Gastrocnemius medialis (tissue), 4 donors: ENCODE measurements at regions not wholly inside any gene's neighbourhood (a gene's known extent, or its start where the extent isn't known, plus 50 kb on each side); places are given as distances from the start of the nearest gene placed in this dataset.

ENCODE experiments used
- ATAC-seq, 2 donors: fragments of 150-250 bp; one replicate each; pipeline ENCODE4 v1.9.1; 2016
- DNase-seq, 2 donors: peaks; one replicate each; pipeline ENCODE4 v3.0.0-alpha.2; 2019
- H3K27ac ChIP-seq, 4 donors: fragments of 200-600 bp; sonication (generic); 1 replicate in 1 of 4; 2 replicates in 3 of 4; pipeline ENCODE4 v1.5.1; 2016 to 2018; ENCODE audit warnings: mild to moderate bottlenecking in 2 of 4, moderate library complexity in 1 of 4
- H3K27me3 ChIP-seq, 3 donors: fragments of 200-600 bp; sonication (generic) in 2 of 3; 1 replicate in 1 of 3; 2 replicates in 2 of 3; pipeline versions ENCODE4 v1.5.1 to v1.6.0; 2016 to 2019; ENCODE audit warnings: mild to moderate bottlenecking in 1 of 3, moderate library complexity in 1 of 3
- H3K36me3 ChIP-seq, 2 donors: fragments of 200-600 bp; sonication (generic) in 1 of 2; one replicate each; pipeline ENCODE4 v1.5.1; 2017 to 2018
- H3K4me1 ChIP-seq, 2 donors: fragments of 200-600 bp; sonication (generic) in 1 of 2; one replicate each; pipeline ENCODE4 v1.5.1; 2016 to 2017; ENCODE audit warnings: mild to moderate bottlenecking in 2 of 2
- H3K4me3 ChIP-seq, 4 donors: fragments of 200-600 bp; sonication (generic) in 3 of 4; 1 replicate in 1 of 4; 2 replicates in 3 of 4; pipeline ENCODE4 v1.5.1; 2016 to 2019; ENCODE audit warnings: mild to moderate bottlenecking in 2 of 4
- H3K9me3 ChIP-seq, 3 donors: fragments of 200-600 bp; sonication (generic) in 2 of 3; 1 replicate in 1 of 3; 2 replicates in 2 of 3; pipeline ENCODE4 v1.5.1; 2016 to 2019
- POLR2A ChIP-seq, 2 donors: fragments of 450-650 bp; IDR thresholded peaks; one replicate each; pipeline ENCODE4 v1.6.1; 2017; ENCODE audit warnings: antibody characterized with exemption in 2 of 2, mild to moderate bottlenecking in 2 of 2, moderate library complexity in 2 of 2
- in situ Hi-C, 4 donors: fragments of 200-750 bp; cut with MboI; loops; one replicate each; pipeline versions ENCODE4 v1.15.0 to v1.8.0; 2017; ENCODE audit warnings: low sequenced_read_pairs in 4 of 4
- intact Hi-C: fragments of 100-400 bp; cut with DNase I; formaldehyde crosslinking; loops from one replicate; pipeline ENCODE4 v1.15.1; 2023; ENCODE audit warnings: low total_unique reads
- TF ChIP-seq, protein P1 (sequence below), 5 experiments: fragments of 450-650 bp in 3 of 5; fragments of 200-600 bp in 2 of 5; sonication (generic) in 2 of 5; IDR thresholded peaks in 4 of 5; conservative IDR thresholded peaks in 1 of 5; 1 replicate in 4 of 5; 2 replicates in 1 of 5; pipeline ENCODE4 v1.5.1; 2016 to 2019; ENCODE audit warnings: antibody characterized with exemption in 5 of 5, mild to moderate bottlenecking in 3 of 5, moderate library complexity in 3 of 5

GRCh38 chr10:61188691-61189090, 244.7 kb upstream of the RHOBTB1 start:
- intact Hi-C loops: no loop called here
- peaks cover 0 to 5% of the 10 kb centered on the region in 2 donors for H3K4me1 ChIP-seq
- in situ Hi-C loops: no loop called here
- H3K27ac ChIP-seq: no peak overlapping the region
- H3K27me3 ChIP-seq: no peaks in the 10 kb centered on the region
- no peak for TF ChIP-seq POLR2A (IDR thresholded peaks at IDR 0.05)
- TF ChIP-seq, protein P1, sequence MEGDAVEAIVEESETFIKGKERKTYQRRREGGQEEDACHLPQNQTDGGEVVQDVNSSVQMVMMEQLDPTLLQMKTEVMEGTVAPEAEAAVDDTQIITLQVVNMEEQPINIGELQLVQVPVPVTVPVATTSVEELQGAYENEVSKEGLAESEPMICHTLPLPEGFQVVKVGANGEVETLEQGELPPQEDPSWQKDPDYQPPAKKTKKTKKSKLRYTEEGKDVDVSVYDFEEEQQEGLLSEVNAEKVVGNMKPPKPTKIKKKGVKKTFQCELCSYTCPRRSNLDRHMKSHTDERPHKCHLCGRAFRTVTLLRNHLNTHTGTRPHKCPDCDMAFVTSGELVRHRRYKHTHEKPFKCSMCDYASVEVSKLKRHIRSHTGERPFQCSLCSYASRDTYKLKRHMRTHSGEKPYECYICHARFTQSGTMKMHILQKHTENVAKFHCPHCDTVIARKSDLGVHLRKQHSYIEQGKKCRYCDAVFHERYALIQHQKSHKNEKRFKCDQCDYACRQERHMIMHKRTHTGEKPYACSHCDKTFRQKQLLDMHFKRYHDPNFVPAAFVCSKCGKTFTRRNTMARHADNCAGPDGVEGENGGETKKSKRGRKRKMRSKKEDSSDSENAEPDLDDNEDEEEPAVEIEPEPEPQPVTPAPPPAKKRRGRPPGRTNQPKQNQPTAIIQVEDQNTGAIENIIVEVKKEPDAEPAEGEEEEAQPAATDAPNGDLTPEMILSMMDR (IDR thresholded peaks at IDR 0.05 in 4 of 5, conservative IDR thresholded peaks at IDR 0.05 in 1 of 5): no peak
- DNase-seq (no peak), ATAC-seq (no peak)
- H3K9me3 ChIP-seq: no peaks in the 10 kb centered on the region
- no peaks in the 10 kb centered on the region for H3K36me3 ChIP-seq
- H3K4me3 ChIP-seq: no peak overlapping the region

DNA sequence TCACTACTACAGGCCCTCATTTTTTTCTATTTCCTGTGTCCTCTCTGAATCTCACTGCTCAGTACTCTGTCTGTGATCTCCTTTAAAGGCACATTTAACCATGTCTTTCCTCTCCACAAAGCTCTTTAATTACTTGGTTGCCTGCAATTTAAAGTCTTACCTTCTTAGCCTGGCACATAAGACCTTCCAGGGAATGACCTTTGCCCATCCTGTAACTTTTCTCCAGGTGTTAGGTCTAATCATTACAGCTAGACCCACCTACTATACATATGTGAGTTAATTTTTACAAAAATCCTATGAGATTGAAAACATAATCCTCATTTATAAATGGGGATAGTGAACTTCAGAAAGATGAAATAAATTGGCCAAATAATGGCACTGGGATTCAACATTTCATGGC, 244.1 kb upstream of the RHOBTB1 start:
- TF ChIP-seq, protein P1 (IDR thresholded peaks at IDR 0.05 in 4 of 5, conservative IDR thresholded peaks at IDR 0.05 in 1 of 5): no peak
- TF ChIP-seq POLR2A (IDR thresholded peaks at IDR 0.05): no peak
- in situ Hi-C loops (no loop called here), intact Hi-C loops (no loop called here)
- H3K9me3 ChIP-seq: no peaks in the 10 kb centered on the region
- no peak for ATAC-seq
- no peak for DNase-seq
- H3K27me3 ChIP-seq: no peaks in the 10 kb centered on the region
- H3K4me3 ChIP-seq: no peak overlapping the region
- no peaks in the 10 kb centered on the region for H3K36me3 ChIP-seq
- H3K27ac ChIP-seq: no peak overlapping the region
- peaks cover 0 to 5% of the 10 kb centered on the region in 2 donors for H3K4me1 ChIP-seq

- Histone ChIP-seq H3K4me3 (no peak overlapping the region), H3K27ac (no peak overlapping the region), H3K9me3 (no peaks in the 10 kb centered on the region), H3K4me1 (peaks cover 0 to 5% of the 10 kb centered on the region in 2 donors), H3K36me3 (no peaks in the 10 kb centered on the region), H3K27me3 (no peaks in the 10 kb centered on the region)
- intact Hi-C loops (no loop called here), in situ Hi-C loops (no loop called here)
- DNase-seq: no peak
- TF ChIP-seq, protein P1 (IDR thresholded peaks at IDR 0.05 in 4 of 5, conservative IDR thresholded peaks at IDR 0.05 in 1 of 5): no peak
- TF ChIP-seq POLR2A (IDR thresholded peaks at IDR 0.05): no peak
- no peak for ATAC-seq
These were observed 243.6 kb upstream of the RHOBTB1 start for GRCh38 chr10:61187601-61188000.

GRCh38 chr10:61186408-61186807, 242.4 kb upstream of the RHOBTB1 start:
- peaks cover 0 to 5% of the 10 kb centered on the region in 2 donors for H3K4me1 ChIP-seq
- no peaks in the 10 kb centered on the region for H3K36me3 ChIP-seq
- no peaks in the 10 kb centered on the region for H3K27me3 ChIP-seq
- H3K27ac ChIP-seq: no peak overlapping the region
- ATAC-seq (no peak), DNase-seq (no peak)
- no peaks in the 10 kb centered on the region for H3K9me3 ChIP-seq
- no peak for TF ChIP-seq POLR2A (IDR thresholded peaks at IDR 0.05)
- TF ChIP-seq, protein P1 (IDR thresholded peaks at IDR 0.05 in 4 of 5, conservative IDR thresholded peaks at IDR 0.05 in 1 of 5): no peak
- no peak overlapping the region for H3K4me3 ChIP-seq
- intact Hi-C loops: no loop called here
- in situ Hi-C loops: no loop called here

GRCh38 chr10:61184429-61184828, 240.4 kb upstream of the RHOBTB1 start:
- no peak for ATAC-seq
- Histone ChIP-seq H3K9me3 (no peaks in the 10 kb centered on the region), H3K4me3 (no peak overlapping the region), H3K27me3 (no peaks in the 10 kb centered on the region), H3K36me3 (no peaks in the 10 kb centered on the region), H3K27ac (no peak overlapping the region), H3K4me1 (no peaks in the 10 kb centered on the region)
- no peak for TF ChIP-seq POLR2A (IDR thresholded peaks at IDR 0.05)
- TF ChIP-seq, protein P1 (IDR thresholded peaks at IDR 0.05 in 4 of 5, conservative IDR thresholded peaks at IDR 0.05 in 1 of 5): no peak
- in situ Hi-C loops (no loop called here), intact Hi-C loops (no loop called here)
- no peak for DNase-seq
